ENCODE measurements at regions not wholly inside any gene's neighbourhood (a gene's known extent, or its start where the extent isn't known, plus 50 kb on each side); places are given as distances from the start of the nearest gene placed in this dataset.
A peak's percentile ranks its signal among the peaks of the same experiment; 100 is the strongest.
"Not testable (repeated sequence)": the region's sequence is repeated elsewhere in the genome, so short reads cannot be mapped to it uniquely, and the experiment has no call there.

DNA sequence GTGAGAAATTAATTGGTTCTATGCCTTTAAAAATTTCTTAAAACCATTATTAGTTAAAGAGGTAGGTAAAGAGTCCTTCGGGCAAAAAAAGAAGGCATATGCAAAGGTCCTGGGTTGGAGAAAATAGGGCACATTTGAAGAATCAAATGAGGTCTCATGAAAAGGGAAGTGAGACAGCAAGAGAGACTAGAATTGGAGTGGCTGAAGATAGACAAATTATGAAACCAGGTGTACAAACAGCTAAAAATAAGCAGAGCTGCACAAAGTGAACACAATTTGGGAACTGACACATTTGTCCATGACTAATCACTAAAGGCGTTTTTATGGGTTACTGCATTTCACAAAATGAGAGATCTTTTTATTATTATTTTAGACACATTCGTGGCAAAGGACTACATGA lies 581.2 kb downstream of the PYDC2 start:
- DNase-seq: no peak

DNA sequence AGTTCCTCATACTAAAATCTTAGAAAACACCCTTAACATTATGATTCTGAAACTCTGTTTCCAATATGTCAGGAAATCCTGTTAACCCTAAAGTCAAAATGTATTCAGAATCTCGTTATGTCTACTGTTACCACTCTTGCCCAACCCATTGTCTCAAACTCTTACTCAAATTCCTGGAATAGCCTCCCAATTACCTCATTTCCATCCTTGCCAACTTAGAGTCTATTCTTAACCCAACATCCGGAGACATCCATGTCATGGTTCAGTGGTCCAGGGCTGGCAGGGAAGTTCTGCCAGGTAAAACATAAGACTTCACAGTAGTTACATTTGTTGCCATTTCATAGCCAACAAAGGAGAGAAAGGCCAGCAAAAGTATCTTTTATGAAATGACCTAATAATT lies 593.9 kb downstream of the PYDC2 start:
- no peak for DNase-seq

DNA sequence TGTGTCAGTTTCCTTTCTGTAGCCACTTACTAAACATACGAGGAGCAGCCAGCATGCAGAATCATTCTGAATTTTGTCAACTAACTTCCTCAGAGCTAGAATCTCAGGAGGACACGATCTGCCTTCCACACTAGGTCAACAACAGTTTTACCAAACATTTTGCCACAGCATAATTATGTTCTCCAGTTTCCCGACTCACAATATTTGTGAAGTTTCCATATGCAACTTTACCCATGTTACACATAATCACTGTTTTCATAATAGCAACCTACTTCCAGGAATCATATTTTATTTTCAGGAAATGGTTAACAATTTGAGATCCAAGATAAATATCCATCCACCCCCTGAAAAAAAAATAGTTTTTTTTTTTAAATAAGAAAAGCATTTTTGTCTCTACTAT lies 595.0 kb downstream of the PYDC2 start:
- no peak for DNase-seq

DNA sequence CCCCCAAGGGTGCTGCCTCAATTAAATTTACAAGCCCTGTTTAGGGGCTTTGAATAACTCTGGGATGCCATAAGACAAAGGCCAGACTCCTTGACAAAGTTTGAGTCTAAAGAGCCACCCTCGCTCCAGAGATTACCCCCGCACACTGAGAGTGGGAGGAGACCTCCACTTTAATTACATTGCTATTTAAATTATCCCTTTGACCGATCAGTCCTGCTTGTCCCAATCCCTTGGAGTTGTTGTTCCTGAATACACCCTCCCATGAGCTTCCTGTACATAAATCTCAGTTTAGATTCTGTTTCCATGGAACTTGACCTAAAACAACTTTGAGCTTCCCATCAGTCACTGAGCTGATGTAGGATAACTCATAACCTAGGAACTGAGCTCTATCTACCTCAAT lies 596.3 kb downstream of the PYDC2 start:
- DNase-seq: no peak

DNA sequence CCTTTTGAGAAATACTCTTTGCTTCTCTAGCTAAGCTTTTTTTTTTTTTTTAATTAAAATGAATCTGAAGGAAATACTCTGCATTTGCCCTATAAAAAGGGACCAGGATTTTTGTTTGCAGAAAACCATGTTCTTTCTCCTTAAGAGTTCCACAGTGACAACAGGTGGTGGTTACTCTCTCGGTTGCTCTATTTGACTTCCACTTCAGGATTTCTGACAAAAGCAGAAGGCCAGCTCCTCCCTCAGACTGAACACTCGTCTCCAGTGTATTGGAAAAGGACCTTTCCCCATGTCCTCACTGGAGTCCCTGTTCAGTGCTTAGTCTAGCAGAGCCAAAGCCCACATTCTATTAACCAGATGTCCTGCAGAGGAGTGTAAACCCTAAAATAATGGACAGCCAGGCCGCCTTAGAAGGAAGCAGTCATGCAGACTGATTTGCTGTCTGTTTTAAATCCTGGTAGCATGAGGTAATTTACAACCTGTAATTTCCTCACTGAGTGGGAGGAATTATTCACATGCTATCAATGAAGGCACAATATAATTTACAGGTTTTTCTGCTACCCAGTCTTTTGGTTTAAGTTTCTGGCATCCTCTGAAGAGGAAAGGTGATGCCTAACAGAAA lies 599.3 kb downstream of the PYDC2 start:
- DNase-seq: no peak

DNA sequence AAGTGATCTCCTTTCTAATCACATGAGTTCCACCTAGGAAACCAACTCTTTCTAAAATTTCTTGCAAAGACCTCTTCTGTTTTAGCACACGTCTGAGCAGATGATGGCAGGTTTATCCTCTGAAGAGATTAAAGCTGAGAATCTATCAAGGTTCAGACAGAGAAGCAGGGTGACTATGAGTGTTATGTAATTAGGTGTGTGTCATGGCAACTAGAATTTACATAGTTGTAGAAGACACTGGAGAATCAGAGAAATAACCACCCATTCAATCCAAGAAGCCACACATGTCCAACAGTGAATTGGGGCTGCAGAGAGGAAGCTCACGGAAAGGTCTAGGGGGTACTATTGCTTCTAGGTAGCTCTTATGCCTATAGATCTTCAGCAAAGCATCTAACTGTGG lies 600.5 kb downstream of the PYDC2 start:
- DNase-seq: no peak

DNA sequence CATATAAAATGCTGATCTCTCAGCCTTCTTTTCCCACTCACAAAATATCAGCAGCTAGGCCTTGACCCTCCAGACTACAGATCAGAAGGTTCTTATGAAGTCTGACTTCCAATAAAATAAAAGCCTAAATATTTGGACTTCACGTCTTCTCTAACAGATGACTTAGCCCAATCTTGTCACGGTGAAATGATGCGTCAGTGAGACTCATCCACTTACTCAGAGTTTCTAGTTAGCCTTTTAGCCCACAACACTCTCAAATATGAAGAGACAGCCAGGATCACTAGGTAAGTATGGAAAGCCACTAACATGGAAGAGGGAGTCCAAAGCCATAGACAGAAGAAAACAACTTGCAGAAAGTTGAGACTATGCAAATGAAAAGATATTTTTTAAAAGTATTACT lies 601.2 kb downstream of the PYDC2 start:
- DNase-seq: no peak

DNA sequence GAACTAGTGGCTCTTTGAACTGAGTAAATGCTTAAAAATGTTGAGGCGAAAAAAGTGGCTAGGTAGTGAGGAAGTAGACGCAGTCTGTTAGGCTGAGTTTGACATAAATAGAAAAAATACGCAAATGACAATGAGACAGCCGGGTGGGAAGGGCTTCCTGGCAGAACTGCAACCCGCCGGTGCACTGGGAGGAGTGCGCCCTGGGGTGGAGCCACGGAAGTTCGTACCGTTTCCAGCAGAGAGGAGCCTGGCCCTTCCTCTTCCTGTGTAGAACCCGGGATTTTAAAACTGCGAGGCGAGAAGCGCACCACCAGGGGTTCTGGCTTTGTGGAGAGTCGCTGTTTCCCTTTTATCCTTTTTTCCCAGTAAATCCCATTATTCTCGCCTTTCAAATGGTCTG lies 602.6 kb downstream of the PYDC2 start:
- DNase-seq: no peak

DNA sequence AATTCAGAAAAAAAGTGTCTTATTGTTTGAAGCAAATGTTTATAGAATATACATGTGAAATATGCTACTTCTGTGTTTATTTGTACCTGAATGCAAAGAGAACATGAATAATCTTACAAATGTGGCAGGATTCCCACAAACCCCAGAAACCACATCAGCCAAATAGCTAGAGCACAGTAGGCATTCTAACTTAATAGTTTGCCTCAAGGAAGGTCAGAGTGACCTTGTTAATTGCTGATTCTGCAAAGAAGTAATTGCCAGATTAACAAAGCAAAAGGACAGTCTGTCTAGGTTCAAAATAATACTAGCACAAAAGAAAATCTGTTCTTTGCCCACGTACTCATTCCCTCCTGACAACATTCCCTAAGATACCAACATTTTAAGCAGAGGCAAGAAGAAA lies 604.0 kb downstream of the PYDC2 start:
- DNase-seq: no peak

DNA sequence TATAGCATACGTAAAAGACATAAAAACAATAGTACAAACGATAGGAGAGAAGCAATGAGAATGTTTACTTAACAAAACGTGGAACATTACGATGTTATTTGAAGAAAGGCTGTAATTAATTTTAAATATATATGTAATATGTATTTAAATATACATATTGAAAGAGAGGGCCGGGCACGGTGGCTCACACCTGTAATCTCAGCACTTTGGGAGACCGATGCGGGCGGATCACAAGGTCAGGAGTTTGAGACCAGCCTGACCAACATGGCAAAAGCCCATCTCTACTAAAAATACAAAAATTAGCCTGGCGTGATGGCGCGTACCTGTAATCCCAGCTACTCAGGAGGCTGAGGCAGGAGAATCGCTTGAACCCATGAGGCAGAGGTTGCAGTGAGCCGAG lies 605.3 kb downstream of the PYDC2 start:
- not testable (repeated sequence) for DNase-seq

DNA sequence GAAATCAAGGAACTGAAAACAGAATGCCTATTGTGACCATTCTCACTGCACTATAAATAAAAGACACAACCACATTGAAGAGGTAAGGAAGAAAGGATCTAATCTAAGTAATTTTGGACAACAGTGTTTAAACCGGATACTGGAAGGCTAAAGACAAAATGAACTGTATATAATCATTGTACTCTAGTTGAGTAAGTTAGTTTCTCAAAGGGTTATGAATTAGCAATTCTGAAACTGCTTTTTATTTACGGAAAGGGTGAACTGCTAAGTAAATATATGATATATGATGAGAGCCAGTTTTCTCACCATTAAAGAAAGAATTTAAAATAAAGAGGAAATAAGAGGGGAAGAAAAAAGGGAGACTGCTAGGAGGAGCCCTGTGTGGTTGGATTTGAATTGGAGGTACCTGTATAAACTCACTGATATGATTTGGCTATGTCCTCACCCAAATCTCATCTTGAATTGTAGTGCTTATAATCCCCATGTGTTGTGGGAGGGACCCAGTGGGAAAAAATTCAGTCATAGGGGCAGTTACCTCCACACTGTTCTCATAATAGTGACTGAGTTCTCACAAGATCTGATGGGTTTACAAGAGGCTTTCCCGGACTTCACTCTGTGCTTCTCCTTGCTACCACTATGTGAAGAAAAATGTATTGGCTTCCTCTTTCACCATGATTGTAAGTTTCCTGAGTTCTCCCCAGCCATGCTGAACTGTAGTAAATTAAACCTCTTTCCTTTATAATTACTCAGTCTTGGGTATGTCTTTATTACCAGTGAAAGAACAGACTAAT lies 607.7 kb downstream of the PYDC2 start:
- no peak for DNase-seq

DNA sequence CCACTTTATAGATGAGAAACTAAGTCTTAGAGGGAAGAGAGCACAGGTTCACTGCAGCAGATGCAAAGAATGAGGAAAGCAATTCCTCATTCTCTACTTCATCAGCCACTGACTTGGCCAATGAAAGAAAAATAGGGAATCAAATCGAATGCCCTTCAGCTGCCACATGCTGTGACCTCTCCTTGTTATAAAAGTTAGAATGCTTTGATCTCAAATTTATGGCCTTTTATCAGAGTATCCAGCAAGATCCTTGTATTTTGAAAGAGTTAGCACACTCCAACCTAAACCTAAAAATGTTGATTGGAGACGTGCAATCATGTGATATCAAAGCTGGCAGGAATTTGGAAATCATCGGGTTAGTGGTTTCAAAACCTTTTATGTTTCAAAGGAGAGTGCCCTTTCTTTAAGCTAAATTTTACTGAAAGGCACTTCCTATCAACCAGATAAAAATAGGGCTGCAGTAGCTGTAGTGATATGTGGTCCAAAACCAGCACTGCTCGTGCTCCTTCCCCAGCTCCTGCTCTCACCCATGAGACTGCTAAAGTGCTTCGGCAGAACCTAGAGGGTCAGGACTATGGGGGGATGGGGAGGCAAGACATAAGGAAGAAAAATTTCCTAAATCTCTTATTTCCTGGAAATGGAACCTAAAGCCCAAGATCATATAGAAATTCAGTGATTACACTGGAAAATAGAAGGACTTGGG lies 617.0 kb downstream of the PYDC2 start:
- no peak for DNase-seq

DNA sequence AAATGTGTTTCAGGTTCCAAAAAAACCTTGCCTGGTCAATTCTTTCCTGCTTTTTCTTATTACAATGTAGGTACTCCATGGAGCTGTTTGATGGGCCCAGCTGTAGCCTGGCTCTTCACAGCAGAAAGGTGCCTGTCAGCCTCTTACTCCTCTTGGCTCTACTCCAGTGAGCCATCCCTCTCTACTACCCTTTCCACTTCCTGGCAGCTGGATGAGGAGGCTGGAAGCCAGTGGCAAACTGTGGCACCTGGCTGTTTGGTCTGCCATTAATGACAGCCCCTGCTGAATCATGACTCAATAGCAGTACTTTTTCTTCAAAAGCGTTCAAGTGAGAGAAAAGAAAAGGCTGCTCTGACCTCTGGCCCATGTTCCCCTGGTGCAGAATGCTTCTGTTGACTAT lies 618.1 kb downstream of the PYDC2 start:
- peak in 1 of 2 experiments; percentile 4 for DNase-seq

DNA sequence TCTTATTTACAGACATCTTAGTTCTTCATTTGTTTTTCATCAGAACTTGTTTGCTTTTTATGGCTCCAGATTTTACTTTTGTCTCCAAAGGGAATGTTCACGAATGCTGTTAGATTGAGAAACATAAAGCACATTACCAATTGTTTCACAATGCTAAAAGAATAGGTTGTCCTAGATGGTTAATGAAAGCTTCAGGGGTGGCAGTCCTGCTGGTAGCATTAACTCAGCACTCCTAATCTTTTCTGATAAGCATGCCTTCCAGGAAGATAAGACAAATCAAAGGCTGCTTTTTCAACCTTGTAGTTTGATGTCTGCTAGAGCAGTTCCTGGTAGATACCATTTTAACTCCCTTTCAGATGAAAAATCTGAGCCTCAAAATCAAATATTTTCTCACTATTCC lies 619.4 kb downstream of the PYDC2 start:
- DNase-seq: no peak

DNA sequence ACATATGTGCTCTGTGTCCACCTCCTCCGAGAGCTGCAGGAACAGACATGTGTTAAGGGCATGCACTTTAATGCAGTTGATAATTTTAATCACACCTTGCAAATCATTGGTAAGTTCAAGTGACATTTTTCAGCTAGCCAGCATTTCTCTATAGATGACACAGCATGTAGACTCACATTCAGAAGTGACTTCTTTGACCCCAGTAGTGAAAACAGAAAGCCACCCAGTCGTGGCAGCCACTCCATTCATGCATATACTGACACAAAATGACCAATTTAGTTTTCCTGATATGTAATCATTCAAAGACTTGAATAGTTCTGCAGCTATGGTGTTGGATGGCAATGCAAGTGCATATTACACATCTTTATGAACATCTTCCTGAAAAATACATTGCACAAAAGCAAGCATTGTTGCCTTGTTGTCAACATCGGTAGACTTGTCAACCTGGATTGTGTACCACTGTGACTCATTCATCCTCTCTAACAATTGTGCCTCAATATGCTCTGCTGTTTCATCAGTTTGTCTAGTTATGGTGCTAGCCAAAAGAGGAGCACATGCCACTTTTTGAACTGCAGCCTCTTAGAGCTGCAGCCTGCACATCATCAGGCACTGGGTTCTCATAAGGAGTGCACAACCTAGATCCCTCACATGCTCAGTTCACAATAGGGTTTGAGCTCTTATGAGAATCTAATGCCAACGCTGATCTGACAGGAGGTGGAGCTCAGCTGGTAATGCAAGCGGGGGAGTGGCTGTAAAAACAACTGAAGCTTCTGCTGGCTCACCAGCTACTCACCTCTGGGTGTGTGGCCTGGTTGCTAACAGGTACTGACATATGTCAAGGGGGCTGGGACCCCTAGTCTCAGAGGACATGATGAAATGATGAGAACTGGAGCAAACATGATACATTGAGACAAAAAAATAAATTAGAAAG lies 622.0 kb downstream of the PYDC2 start:
- DNase-seq: no peak
